Neural cell (in vitro differentiated cells): ENCODE measurements at regions not wholly inside any gene's neighbourhood (a gene's known extent, or its start where the extent isn't known, plus 50 kb on each side); places are given as distances from the start of the nearest gene placed in this dataset.

ENCODE experiments used
- EP300 ChIP-seq: fragments of 450-650 bp; conservative IDR thresholded peaks from 2 replicates; pipeline ENCODE4 v1.6.1; 2014; ENCODE audit warnings: antibody characterized with exemption, mild to moderate bottlenecking, moderate library complexity; ENCODE audit not compliant: poor library complexity, severe bottlenecking
- POLR2AphosphoS5 ChIP-seq: IDR thresholded peaks from 2 replicates; pipeline ENCODE4 v1.6.1; 2012
- TAF1 ChIP-seq: IDR thresholded peaks from 2 replicates; pipeline ENCODE4 v1.6.1; 2012; ENCODE audit warnings: low read depth
- TF ChIP-seq, protein P1 (sequence below): fragments of 450-650 bp; IDR thresholded peaks from 2 replicates; pipeline ENCODE4 v1.5.1; 2014; ENCODE audit warnings: antibody characterized with exemption, mild to moderate bottlenecking, moderate library complexity; ENCODE audit not compliant: poor library complexity, severe bottlenecking

DNA sequence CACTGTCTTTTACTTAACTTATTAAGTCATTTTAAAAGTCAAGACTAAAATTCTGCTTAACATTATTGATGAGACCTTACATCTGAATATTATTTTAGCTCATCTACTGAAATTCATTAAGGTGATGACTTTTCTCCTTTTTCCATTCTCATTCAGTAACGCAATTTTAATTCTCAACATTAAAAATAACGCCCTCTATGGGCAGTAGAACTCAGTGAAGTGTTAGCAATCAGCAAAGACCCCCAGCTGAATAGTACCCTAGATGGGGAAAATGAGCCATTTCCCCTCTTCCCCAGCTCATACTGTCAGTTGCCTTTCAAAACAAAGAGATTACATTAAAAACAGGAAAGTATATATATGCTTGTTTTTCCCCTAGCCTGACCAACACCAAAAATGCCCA lies 203.3 kb downstream of the NR4A2 start:
- no peak for TF ChIP-seq EP300
- TF ChIP-seq TAF1, result no peak
- TF ChIP-seq, protein P1, sequence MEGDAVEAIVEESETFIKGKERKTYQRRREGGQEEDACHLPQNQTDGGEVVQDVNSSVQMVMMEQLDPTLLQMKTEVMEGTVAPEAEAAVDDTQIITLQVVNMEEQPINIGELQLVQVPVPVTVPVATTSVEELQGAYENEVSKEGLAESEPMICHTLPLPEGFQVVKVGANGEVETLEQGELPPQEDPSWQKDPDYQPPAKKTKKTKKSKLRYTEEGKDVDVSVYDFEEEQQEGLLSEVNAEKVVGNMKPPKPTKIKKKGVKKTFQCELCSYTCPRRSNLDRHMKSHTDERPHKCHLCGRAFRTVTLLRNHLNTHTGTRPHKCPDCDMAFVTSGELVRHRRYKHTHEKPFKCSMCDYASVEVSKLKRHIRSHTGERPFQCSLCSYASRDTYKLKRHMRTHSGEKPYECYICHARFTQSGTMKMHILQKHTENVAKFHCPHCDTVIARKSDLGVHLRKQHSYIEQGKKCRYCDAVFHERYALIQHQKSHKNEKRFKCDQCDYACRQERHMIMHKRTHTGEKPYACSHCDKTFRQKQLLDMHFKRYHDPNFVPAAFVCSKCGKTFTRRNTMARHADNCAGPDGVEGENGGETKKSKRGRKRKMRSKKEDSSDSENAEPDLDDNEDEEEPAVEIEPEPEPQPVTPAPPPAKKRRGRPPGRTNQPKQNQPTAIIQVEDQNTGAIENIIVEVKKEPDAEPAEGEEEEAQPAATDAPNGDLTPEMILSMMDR, result no peak
- TF ChIP-seq POLR2AphosphoS5, result no peak
